H1 (cell line): ENCODE measurements at regions not wholly inside any gene's neighbourhood (a gene's known extent, or its start where the extent isn't known, plus 50 kb on each side); places are given as distances from the start of the nearest gene placed in this dataset.

ENCODE experiments used
- CEBPB ChIP-seq: IDR thresholded peaks from 2 replicates; pipeline ENCODE4 v1.6.1; 2012; ENCODE audit warnings: low read depth, low read length
- EP300 ChIP-seq, 2 experiments: IDR thresholded peaks; 1 replicate in 1 of 2; 2 replicates in 1 of 2; pipeline ENCODE4 v1.6.1; 2011 to 2012; ENCODE audit warnings: low read depth in 2 of 2, low read length in 2 of 2, mild to moderate bottlenecking in 2 of 2, borderline replicate concordance in 1 of 2, inconsistent platforms in 1 of 2, moderate library complexity in 1 of 2
- FOSL1 ChIP-seq: IDR thresholded peaks from 2 replicates; pipeline ENCODE4 v1.6.1; 2011; ENCODE audit warnings: mild to moderate bottlenecking, low read depth, low read length, moderate library complexity; ENCODE audit not compliant: insufficient read depth
- GTF2F1 ChIP-seq: IDR thresholded peaks from 2 replicates; pipeline ENCODE4 v1.6.1; 2012; ENCODE audit warnings: low read depth, low read length, improper control_type of control experiment, borderline replicate concordance
- JUND ChIP-seq: IDR thresholded peaks from 2 replicates; pipeline ENCODE4 v1.6.1; 2011; ENCODE audit warnings: mild to moderate bottlenecking, improper control_type of control experiment, low read length
- MAFK ChIP-seq: IDR thresholded peaks from 2 replicates; pipeline ENCODE4 v1.6.1; 2012; ENCODE audit warnings: low read depth, mild to moderate bottlenecking, improper control_type of control experiment, low read length
- POLR2A ChIP-seq, 2 experiments: IDR thresholded peaks; 1 replicate in 1 of 2; 2 replicates in 1 of 2; pipeline ENCODE4 v1.6.1; 2011; ENCODE audit warnings: low read depth in 2 of 2, low read length in 2 of 2, mild to moderate bottlenecking in 2 of 2; ENCODE audit errors: control extremely low read depth in 1 of 2
- SAP30 ChIP-seq: fragments of 300-600 bp; sonication (generic); IDR thresholded peaks from 2 replicates; pipeline ENCODE4 v1.7.1; 2012; ENCODE audit warnings: low read length, moderate library complexity, mild to moderate bottlenecking, inconsistent platforms; ENCODE audit not compliant: insufficient read depth, insufficient replicate concordance
- SIX5 ChIP-seq: IDR thresholded peaks from 2 replicates; pipeline ENCODE4 v1.6.1; 2011; ENCODE audit warnings: mild to moderate bottlenecking, low read depth, low read length
- SP1 ChIP-seq: IDR thresholded peaks from 2 replicates; pipeline ENCODE4 v1.6.1; 2011; ENCODE audit warnings: low read depth, low read length
- SRF ChIP-seq: IDR thresholded peaks from 2 replicates; pipeline ENCODE4 v1.6.1; 2011; ENCODE audit warnings: mild to moderate bottlenecking, low read depth, low read length, moderate library complexity
- YY1 ChIP-seq: IDR thresholded peaks from 2 replicates; pipeline ENCODE4 v1.6.1; 2011; ENCODE audit warnings: low read depth, mild to moderate bottlenecking, low read length
- ZNF274 ChIP-seq: IDR thresholded peaks from 2 replicates; pipeline ENCODE4 v1.7.0; 2012; ENCODE audit warnings: low read length, borderline replicate concordance; ENCODE audit errors: extremely low read depth
- TF ChIP-seq, protein P1 (sequence below), 3 experiments: IDR thresholded peaks; 1 replicate in 2 of 3; 2 replicates in 1 of 3; pipeline versions ENCODE4 v1.5.1 to v1.6.1; 2011; ENCODE audit warnings: low read length in 3 of 3, mild to moderate bottlenecking in 3 of 3, inconsistent platforms in 2 of 3, low read depth in 1 of 3, moderate library complexity in 1 of 3; ENCODE audit not compliant: insufficient read depth in 1 of 3; ENCODE audit errors: control extremely low read depth in 1 of 3

GRCh38 chr11:96943970-96944369 is 554.2 kb downstream of the JRKL start:
- no peak for TF ChIP-seq GTF2F1
- TF ChIP-seq ZNF274, result no peak
- no peak for TF ChIP-seq CEBPB
- no peak for TF ChIP-seq FOSL1
- TF ChIP-seq SAP30, result no peak
- no peak for TF ChIP-seq POLR2A (IDR thresholded peaks at IDR 0.05; ENCODE audit: control extremely low read depth in 1 of 2, low read depth in 2 of 2, low read length in 2 of 2)
- no peak for TF ChIP-seq SRF
- TF ChIP-seq, protein P1, sequence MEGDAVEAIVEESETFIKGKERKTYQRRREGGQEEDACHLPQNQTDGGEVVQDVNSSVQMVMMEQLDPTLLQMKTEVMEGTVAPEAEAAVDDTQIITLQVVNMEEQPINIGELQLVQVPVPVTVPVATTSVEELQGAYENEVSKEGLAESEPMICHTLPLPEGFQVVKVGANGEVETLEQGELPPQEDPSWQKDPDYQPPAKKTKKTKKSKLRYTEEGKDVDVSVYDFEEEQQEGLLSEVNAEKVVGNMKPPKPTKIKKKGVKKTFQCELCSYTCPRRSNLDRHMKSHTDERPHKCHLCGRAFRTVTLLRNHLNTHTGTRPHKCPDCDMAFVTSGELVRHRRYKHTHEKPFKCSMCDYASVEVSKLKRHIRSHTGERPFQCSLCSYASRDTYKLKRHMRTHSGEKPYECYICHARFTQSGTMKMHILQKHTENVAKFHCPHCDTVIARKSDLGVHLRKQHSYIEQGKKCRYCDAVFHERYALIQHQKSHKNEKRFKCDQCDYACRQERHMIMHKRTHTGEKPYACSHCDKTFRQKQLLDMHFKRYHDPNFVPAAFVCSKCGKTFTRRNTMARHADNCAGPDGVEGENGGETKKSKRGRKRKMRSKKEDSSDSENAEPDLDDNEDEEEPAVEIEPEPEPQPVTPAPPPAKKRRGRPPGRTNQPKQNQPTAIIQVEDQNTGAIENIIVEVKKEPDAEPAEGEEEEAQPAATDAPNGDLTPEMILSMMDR (IDR thresholded peaks at IDR 0.05; ENCODE audit: control extremely low read depth in 1 of 3, insufficient read depth in 1 of 3, low read depth in 1 of 3, low read length in 3 of 3), result no peak
- no peak for TF ChIP-seq SP1
- no peak for TF ChIP-seq MAFK
- TF ChIP-seq EP300 (IDR thresholded peaks at IDR 0.05; ENCODE audit: borderline replicate concordance in 1 of 2, low read depth in 2 of 2, low read length in 2 of 2), result no peak
- no peak for TF ChIP-seq SIX5
- no peak for TF ChIP-seq YY1
- no peak for TF ChIP-seq JUND
